ENCODE measurements at regions not wholly inside any gene's neighbourhood (a gene's known extent, or its start where the extent isn't known, plus 50 kb on each side); places are given as distances from the start of the nearest gene placed in this dataset.
"Not testable (repeated sequence)": the region's sequence is repeated elsewhere in the genome, so short reads cannot be mapped to it uniquely, and the experiment has no call there.

DNA sequence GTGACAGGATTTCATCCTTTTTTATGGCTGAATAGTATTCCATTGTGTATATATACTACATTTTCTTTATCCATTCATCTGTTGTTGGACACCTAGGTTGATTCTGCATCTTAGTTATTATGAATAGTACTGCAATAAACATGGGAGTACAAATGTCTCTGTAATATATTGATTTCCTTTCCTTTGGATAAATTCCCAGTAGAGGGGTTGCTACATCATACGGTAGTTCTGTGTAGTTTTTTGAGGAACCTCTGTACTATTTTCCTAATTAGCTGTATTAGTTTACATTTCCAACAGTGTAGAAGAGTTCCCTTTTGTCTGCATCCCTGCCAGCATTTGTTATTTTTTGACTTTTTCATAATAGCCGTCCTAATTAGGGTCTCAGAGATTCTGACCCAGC is 201.3 kb downstream of the GIPC2 start:
- no peak for DNase-seq (ENCODE audit: low spot score)

DNA sequence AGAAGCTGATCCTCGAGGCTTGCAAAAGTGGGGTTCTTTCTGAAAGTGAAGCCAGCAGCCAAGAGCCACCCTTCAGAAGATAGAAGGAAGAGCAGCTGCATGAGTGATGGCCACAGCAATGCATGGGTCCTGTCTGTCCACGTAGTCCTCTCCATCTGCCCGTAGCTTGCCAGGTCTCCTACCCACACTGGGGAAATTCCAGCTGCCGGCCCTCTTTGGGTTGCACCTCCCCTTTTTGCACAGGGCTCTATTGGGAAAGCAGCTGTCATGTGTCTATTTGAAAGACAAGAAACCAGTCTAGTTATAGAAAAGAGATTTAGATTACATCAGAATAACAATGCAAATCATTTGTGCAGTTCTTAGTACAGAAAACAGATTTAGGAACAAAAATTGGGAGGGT is 204.4 kb downstream of the GIPC2 start:
- no peak for DNase-seq (ENCODE audit: low spot score)

DNA sequence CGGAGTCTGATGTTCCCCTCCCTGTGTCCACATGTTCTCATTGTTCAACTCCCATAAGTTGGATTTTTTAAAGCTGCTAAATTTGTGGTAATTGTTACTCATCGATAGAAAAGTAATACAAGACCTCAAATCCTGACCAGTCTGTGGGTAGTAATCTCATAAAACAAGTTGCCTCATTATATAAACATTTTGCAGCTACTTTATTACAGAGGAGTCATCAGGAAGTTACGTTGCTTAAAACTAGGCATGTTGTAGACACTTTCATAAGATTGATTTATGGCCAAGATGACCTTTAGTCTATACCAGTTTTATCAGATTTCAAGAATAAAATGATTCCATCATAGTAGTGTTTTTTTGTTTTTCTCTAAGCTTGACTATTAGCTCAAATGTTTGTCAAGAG is 208.8 kb downstream of the GIPC2 start:
- DNase-seq (ENCODE audit: low spot score), result no peak

DNA sequence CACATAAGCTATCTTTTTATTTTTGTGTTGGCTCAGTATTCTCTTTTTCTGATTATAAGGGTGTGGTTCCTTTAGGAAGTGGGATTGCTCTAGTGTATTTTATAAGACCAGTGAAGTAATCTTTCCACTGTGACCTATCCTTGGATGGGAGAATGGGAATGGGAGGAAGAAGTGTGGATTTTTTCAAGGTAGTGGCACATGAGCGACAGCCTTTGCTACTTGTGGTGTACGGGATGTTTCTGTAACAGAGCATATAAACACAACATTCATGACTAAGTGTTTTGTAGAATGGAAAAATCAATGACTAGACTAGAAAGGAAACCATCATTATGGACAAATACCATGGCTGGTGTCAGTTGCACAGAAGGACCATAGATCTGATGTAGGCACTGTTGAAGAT is 209.6 kb downstream of the GIPC2 start:
- DNase-seq (ENCODE audit: low spot score), result no peak

GRCh38 chr1:78255846-78256245 is 210.1 kb downstream of the GIPC2 start:
- no peak for DNase-seq (ENCODE audit: low spot score)

- DNase-seq (ENCODE audit: low spot score), result no peak
These were observed 217.7 kb downstream of the GIPC2 start for GRCh38 chr1:78263459-78263858.

DNA sequence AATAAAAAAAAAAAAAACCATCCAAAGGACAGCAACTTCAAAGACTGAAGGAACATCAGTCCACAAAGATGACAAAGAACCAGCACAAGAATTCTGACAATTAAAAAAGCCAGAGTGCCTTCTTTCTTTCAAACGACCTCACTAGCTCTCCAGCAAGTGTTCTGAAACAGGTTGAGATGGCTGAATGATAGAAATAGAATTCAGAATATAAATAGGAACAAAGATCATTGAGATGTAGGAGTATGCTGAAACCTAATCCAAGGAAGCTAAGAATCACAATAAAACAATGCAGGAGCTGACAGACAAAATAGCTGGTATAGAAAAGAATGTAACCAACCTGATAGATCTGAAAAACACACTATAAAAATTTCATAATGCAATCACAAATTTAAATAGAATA is 218.2 kb downstream of the GIPC2 start:
- DNase-seq (ENCODE audit: low spot score), result no peak

- DNase-seq (ENCODE audit: low spot score), result no peak
These were observed 221.9 kb downstream of the GIPC2 start for GRCh38 chr1:78267513-78268218.

GRCh38 chr1:78269591-78269990 is 221.2 kb upstream of the PTGFR start:
- no peak for DNase-seq (ENCODE audit: low spot score)

DNA sequence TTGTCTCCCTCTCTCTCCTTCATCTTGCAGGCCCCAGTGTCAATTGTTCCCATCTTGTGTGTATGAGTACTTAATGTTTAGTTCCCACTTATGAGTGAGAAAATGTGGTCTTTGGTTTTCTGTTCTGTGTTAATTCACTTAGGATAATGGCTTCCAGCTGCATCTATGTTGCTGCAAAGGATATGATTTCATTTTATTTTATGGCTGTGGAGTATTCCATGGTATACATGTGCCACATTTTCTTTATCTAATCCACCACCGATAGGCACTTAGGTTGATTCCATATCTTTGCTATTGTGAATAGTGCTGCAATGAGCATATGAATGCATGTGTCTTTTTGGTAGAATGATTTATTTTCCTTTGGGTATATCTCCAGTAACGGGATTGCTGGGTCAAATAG is 219.4 kb upstream of the PTGFR start:
- not testable (repeated sequence) for DNase-seq (ENCODE audit: low spot score)

GRCh38 chr1:78274814-78275213 is 216.0 kb upstream of the PTGFR start:
- no peak for DNase-seq (ENCODE audit: low spot score)

DNA sequence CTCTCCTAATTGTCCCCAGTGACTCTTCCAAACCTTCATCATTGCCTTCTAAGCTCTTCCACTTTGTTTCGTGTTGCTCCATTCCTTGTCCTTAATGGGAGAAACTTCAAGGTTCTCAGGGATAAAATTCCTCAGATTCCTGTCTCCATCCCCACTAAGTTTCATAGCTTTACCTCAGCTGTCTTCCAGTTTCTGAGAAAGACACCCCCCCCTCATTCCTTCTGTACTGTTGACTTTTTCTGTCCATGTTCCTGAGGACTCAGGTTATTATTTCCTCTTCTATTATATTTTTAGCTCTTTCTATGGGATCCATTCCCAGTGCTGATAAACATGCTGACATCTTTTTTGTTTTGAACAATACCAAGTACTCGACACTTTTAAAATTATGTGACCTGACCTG is 215.3 kb upstream of the PTGFR start:
- DNase-seq (ENCODE audit: low spot score), result no peak

DNA sequence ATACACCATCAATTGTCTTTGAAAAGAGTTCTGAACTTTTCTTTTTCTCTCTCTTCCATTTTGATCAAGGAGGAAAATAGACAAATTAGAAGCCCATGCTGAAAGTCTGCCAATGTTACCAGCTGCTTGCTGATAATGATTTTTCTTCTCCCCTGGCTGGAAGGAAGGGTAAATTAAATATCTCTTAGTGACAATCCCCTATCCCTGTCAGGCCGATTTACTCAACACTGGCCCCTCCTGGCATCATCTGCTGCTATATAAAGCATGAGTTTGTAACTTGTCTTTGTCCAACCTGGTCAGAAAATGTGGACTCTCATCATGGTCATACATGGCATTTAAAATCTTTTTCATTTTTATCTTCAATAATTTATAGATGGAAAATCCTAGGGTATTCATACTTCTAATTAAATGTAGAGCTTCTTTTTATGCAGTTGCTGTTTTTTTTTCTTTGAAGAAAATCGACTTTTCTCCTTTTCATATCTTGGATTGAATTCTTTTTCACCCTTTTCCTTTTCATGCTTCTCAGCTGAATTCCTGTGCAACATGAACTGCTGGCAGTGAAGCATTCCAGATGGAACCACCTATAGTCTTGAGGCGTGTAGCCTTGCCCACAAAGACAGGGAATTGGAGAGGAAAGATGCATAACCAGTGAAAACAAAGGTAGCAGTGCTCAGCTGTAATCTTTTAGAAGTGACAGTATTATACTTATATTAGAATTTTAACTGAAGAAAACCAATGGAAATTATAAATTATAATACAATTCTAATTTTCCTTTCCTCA is 214.7 kb upstream of the PTGFR start:
- no peak for DNase-seq (ENCODE audit: low spot score)

GRCh38 chr1:78277253-78277652 is 213.5 kb upstream of the PTGFR start:
- no peak for DNase-seq (ENCODE audit: low spot score)

GRCh38 chr1:78279051-78279450 is 211.7 kb upstream of the PTGFR start:
- DNase-seq (ENCODE audit: low spot score), result no peak

DNA sequence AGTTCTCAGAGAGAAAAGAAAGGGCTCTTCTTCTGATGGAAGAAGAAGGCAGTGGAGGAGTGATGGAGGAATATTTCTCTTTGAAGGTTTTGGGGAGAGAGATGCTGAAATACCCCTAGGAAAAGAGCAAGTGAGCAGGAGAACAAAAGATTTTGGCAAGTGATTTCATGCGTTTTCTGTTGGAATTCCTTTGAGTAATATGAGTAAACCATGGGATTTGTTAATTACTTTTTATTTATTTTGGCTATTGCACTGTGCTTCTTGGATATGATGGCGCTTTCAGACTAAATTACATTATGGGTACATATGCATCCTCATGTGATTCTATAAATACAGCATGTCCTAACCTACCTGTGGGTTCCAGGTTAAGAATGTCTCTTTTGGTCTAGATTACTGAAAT is 210.1 kb upstream of the PTGFR start:
- DNase-seq (ENCODE audit: low spot score), result no peak

- no peak for DNase-seq (ENCODE audit: low spot score)
These were observed 209.2 kb upstream of the PTGFR start for GRCh38 chr1:78281580-78281979.

DNA sequence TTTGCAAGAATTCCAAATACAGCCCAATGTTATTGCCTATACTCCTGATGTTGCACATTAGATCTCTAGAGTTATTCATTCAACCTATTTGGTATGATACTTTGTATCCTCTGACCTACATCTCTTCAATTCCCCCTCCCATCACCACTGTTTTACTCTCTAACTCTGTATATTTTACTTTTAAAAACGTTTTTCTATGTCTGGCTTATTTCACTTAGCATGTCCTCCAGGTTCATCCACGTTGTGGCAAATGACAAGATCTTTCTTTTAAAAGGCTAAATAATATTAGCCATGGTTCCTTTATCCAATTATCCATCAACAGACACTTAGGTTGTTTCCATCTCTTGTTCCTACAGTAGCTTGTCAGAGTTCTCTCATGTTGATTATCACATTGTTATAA is 207.1 kb upstream of the PTGFR start:
- DNase-seq (ENCODE audit: low spot score), result no peak

- no peak for DNase-seq (ENCODE audit: low spot score)
These were observed 206.4 kb upstream of the PTGFR start for GRCh38 chr1:78284354-78284753.

GRCh38 chr1:78286686-78287085 is 204.1 kb upstream of the PTGFR start:
- no peak for DNase-seq (ENCODE audit: low spot score)

DNA sequence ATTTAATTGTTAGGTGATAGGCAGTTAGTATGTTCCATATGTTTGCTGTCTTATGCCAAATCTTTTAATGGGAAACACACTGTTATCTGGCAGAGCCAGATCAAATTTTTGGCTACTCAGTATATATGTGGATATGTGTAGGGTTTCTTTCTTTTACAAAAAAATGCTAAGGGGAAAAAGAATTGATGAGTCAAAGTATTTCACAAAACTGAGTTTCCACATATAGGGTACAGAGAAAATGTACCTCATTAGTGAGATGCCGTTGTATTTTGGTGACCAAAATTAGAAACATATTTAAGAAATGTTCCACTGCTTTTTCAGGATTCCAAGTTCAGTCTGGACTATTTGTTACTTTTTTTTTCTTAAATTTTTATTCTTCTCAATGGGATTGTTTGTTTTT is 201.2 kb upstream of the PTGFR start:
- DNase-seq (ENCODE audit: low spot score), result no peak

DNA sequence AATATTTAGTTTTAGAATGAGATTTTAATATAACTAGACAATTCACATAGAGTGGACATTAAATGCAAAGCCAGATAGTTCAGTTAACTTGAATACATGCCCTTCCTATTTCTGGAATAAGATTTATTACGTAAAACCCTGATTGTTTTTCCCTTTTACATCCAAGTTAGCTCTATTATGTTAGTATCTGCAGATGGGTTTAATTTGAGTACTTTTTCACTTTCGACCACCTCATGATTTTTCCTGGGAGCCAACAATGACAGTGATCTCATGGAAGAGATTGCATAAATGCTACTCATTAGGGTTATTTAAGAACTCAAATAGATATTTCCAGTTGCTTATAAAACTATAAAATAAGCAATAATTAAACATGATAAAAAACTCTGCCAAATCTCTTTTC is 199.4 kb upstream of the PTGFR start:
- no peak for DNase-seq (ENCODE audit: low spot score)

DNA sequence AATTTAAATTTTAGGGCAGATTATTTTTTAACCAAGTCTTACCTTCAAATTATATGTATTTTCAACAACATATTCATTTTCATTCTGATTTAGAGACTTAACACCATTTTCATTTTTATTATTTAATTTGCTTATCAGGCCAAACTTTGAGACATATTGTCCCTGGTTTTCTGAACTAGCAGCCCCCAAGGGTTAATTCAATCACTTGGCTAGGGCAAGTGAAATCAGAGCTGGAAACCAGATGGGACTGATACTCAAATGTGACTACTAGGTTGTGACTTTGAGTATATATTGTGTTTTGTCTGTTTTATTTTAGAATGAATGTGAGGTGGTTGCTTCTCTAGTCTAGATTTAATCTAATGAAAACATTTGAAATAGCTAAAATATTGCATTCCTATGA is 198.9 kb upstream of the PTGFR start:
- no peak for DNase-seq (ENCODE audit: low spot score)

DNA sequence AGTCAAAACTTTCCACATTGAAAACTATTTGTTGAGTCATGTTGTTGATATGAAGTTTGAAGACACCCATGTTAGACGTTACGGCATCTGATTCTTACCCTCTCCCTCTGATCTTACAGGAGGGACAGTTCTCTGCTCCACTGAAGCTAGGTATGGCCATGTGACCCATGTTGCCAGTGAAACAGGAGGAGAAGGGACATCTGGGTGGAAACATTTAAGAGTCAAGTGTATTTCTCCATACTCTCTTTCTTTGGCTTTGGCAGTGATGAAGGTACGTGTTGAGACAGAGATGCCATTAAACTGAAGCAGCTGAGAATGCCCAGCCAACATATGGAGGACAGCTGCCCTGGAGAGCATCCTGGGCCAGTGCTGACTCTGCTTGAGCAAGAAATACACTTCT is 198.4 kb upstream of the PTGFR start:
- DNase-seq (ENCODE audit: low spot score), result no peak

Data from umbilical cord (tissue), 1 donor.